ENCODE measurements at regions not wholly inside any gene's neighbourhood (a gene's known extent, or its start where the extent isn't known, plus 50 kb on each side); places are given as distances from the start of the nearest gene placed in this dataset.

GRCh38 chr21:41090981-41091380 is 77.0 kb upstream of the BACE2 start:
- no peak for TF ChIP-seq EZH2 (IDR thresholded peaks at IDR 0.05; ENCODE audit: insufficient read depth, poor library complexity, severe bottlenecking)
- TF ChIP-seq EZH2phosphoT487 (IDR thresholded peaks at IDR 0.05; ENCODE audit: insufficient read depth, low read depth), result no peak

Data from GM23248 (cell line).